B cell (primary cell): ENCODE measurements at regions not wholly inside any gene's neighbourhood (a gene's known extent, or its start where the extent isn't known, plus 50 kb on each side); places are given as distances from the start of the nearest gene placed in this dataset.

ENCODE experiments used
- ATAC-seq: fragments of 200-7000 bp; cut with Tn5 transposase; one replicate; pipeline ENCODE4 v1.10.0; 2021; ENCODE audit warnings: low read depth, mild to moderate bottlenecking, moderate number of reproducible peaks, moderate library complexity
- CTCF ChIA-PET: fragments of 350-600 bp; sonication (Branson Sonifier 250); formaldehyde crosslinking; loops from one replicate; lab custom pipeline; 2021; ENCODE audit warnings: antibody characterized with exemption, inconsistent platforms; lab: Charles Lee
- POLR2A ChIA-PET: fragments of 350-600 bp; sonication (Branson Sonifier 250); formaldehyde crosslinking; loops from one replicate; lab custom pipeline; 2021; ENCODE audit warnings: antibody characterized with exemption; lab: Charles Lee
- DNase-seq: peaks from one replicate; pipeline ENCODE4 v3.0.0; 2013
- H2AFZ ChIP-seq: 2 replicates; pipeline ENCODE4 v1.6.1; 2012; ENCODE audit warnings: mild to moderate bottlenecking, low read depth, low read length; ENCODE audit not compliant: insufficient read depth, poor library complexity, severe bottlenecking
- H3K27ac ChIP-seq, 2 donors: 1 replicate in 1 of 2; 2 replicates in 1 of 2; pipeline ENCODE4 v1.5.1; 2012 to 2013; ENCODE audit warnings: low read length in 2 of 2, mild to moderate bottlenecking in 2 of 2, moderate library complexity in 1 of 2
- H3K27me3 ChIP-seq, 4 experiments: fragments of 200-600 bp in 1 of 4; sonication (generic) in 1 of 4; replicated peaks in 1 of 4; 1 replicate in 2 of 4; 2 replicates in 2 of 4; pipeline versions ENCODE4 v1.6.1 to v1.7.0; 2013 to 2016; ENCODE audit warnings: low read length in 3 of 4, mild to moderate bottlenecking in 2 of 4, mixed read lengths in 1 of 4, moderate library complexity in 1 of 4; ENCODE audit not compliant: insufficient read depth in 4 of 4, control insufficient read depth in 3 of 4; ENCODE audit errors: control extremely low read depth in 1 of 4
- H3K36me3 ChIP-seq, 2 experiments: replicated peaks in 1 of 2; 1 replicate in 1 of 2; 2 replicates in 1 of 2; pipeline versions ENCODE4 v1.6.1 to v1.7.1; 2013; ENCODE audit warnings: low read length in 1 of 2; ENCODE audit not compliant: insufficient read depth in 2 of 2, control insufficient read depth in 1 of 2; ENCODE audit errors: control extremely low read depth in 1 of 2, extremely low read depth in 1 of 2
- H3K4me1 ChIP-seq, 2 donors: fragments of 200-600 bp in 1 of 2; sonication (generic) in 1 of 2; 1 replicate in 1 of 2; 2 replicates in 1 of 2; pipeline versions ENCODE4 v1.5.1 to v1.6.1; 2013 to 2017; ENCODE audit warnings: low read length in 2 of 2; ENCODE audit not compliant: control insufficient read depth in 2 of 2, insufficient read depth in 2 of 2
- H3K4me2 ChIP-seq: replicated peaks from 2 replicates; pipeline ENCODE3; 2012; ENCODE audit warnings: mild to moderate bottlenecking, low read depth, low read length; ENCODE audit not compliant: poor library complexity, severe bottlenecking
- H3K4me3 ChIP-seq, 5 experiments: fragments of 200-600 bp in 1 of 5; sonication (generic) in 1 of 5; 1 replicate in 3 of 5; 2 replicates in 2 of 5; pipeline versions ENCODE4 v1.5.1 to v1.7.0; 2011 to 2016; ENCODE audit warnings: low read length in 4 of 5, mild to moderate bottlenecking in 4 of 5, low read depth in 2 of 5, control low read depth in 1 of 5, moderate library complexity in 1 of 5; ENCODE audit not compliant: insufficient read depth in 1 of 5; ENCODE audit errors: control extremely low read depth in 1 of 5, extremely low read depth in 1 of 5
- H3K79me2 ChIP-seq: fragments of 200-600 bp; sonication (generic); one replicate; pipeline ENCODE4 v1.6.0; 2016; ENCODE audit warnings: low read length; ENCODE audit not compliant: control insufficient read depth, insufficient read depth
- H3K9ac ChIP-seq: fragments of 200-600 bp; sonication (generic); 2 replicates; pipeline ENCODE4 v1.6.1; 2017; ENCODE audit warnings: mild to moderate bottlenecking, low read length, moderate library complexity
- H3K9me3 ChIP-seq, 3 donors: one replicate each; pipeline versions ENCODE4 v1.6.1 to v1.7.1; 2013; ENCODE audit warnings: low read length in 2 of 3; ENCODE audit not compliant: control insufficient read depth in 2 of 3, insufficient read depth in 1 of 3; ENCODE audit errors: control extremely low read depth in 1 of 3
- H4K20me1 ChIP-seq: 2 replicates; pipeline ENCODE4 v1.6.0; 2012; ENCODE audit warnings: mild to moderate bottlenecking, low read length; ENCODE audit not compliant: insufficient read depth, control insufficient read depth, poor library complexity, severe bottlenecking
- H3K27ac Mint-ChIP-seq: one replicate; pipeline ENCODE4 v1.8.0; 2021; ENCODE audit warnings: mixed read lengths
- H3K27me3 Mint-ChIP-seq: one replicate; pipeline ENCODE4 v1.8.0; 2021; ENCODE audit warnings: mixed read lengths
- H3K4me1 Mint-ChIP-seq: one replicate; pipeline ENCODE4 v1.8.0; 2021; ENCODE audit warnings: mixed read lengths
- H3K4me3 Mint-ChIP-seq: one replicate; pipeline ENCODE4 v1.8.0; 2021; ENCODE audit warnings: mixed read lengths
- H3K9me3 Mint-ChIP-seq: one replicate; pipeline ENCODE4 v1.8.0; 2022; ENCODE audit warnings: mixed read lengths; ENCODE audit not compliant: insufficient read depth
- CTCF ChIP-seq: fragments of 200-600 bp; IDR thresholded peaks from one replicate; pipeline ENCODE4 v1.8.0; 2022; ENCODE audit warnings: antibody characterized with exemption, mild to moderate bottlenecking
- EZH2 ChIP-seq: IDR thresholded peaks from 2 replicates; pipeline ENCODE4 v1.6.1; 2012; ENCODE audit warnings: borderline replicate concordance, low read depth, mild to moderate bottlenecking, moderate library complexity, low read length; ENCODE audit not compliant: insufficient read depth, poor library complexity, severe bottlenecking
- WGBS: methylation state at CpG from one replicate; pipeline ENCODE4 v1.1.5; 2013; ENCODE audit warnings: missing lambda C conversion rate; ENCODE audit not compliant: insufficient coverage; 5-methylcytosine and 5-hydroxymethylcytosine counted together
- intact Hi-C: fragments of 100-400 bp; cut with micrococcal nuclease; formaldehyde crosslinking; loops from one replicate; pipeline ENCODE4 v1.10.0; 2022

DNA sequence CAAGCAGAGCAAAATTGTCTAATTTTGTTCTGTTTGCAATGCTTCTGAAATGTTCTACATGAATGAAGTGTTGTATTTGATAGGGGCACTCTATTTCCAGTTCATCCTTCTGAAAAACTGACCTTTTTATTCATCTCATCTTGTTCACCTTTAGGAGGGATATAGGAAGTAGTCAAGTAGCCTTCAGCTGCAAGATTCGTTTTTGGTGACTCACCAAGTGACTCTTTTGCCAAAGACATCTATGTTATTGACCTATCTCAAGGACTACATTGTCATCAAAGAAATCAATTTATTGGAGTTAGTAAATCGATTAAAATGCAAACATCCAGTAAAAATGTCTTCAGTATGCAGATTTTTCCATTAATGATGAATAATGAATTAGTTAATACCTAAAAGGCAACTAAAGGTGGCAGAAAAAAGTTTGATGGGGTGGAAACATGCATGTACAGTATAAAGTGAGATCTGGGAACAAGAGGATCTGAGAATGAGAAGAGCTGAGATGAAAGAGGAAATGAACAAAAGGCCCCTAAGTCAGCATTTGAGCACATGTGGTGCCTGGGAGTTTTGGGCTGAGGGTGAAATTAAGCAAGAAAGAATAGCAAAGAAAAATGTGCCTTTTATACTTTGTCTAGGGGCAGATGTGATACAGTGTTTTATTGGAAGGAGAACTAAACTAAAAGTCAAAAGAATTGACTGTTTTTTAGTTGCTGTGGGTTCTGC, 255.1 kb upstream of the LINC00305 start:
- ChIA-PET CTCF (no interaction called here), POLR2A (no interaction called here)
- no peak overlapping the region for H3K27ac ChIP-seq
- H3K4me2 ChIP-seq = no peak overlapping the region
- no peaks in the 10 kb centered on the region for H3K79me2 ChIP-seq
- no peak overlapping the region for H2AFZ ChIP-seq
- Mint-ChIP-seq H3K9me3 (no peaks in the 10 kb centered on the region), H3K4me1 (peaks cover 11% of the 10 kb centered on the region), H3K27me3 (no peaks in the 10 kb centered on the region), H3K27ac (no peak overlapping the region), H3K4me3 (no peak overlapping the region)
- DNase-seq (peak; percentile 23), ATAC-seq (no peak)
- H3K4me1 ChIP-seq = peaks cover 0 to 10% of the 10 kb centered on the region in 2 donors
- H4K20me1 ChIP-seq = no peaks in the 10 kb centered on the region
- no peak overlapping the region for H3K4me3 ChIP-seq
- H3K9ac ChIP-seq = no peak overlapping the region
- 80% methylated on average over 1 of the region's 2 CpGs for WGBS
- intact Hi-C loops = no loop called here
- H3K9me3 ChIP-seq = peaks cover 0 to 1% (median 0%) of the 10 kb centered on the region in 3 donors
- no peaks in the 10 kb centered on the region for H3K36me3 ChIP-seq
- no peaks in the 10 kb centered on the region for H3K27me3 ChIP-seq
- no peak for TF ChIP-seq CTCF
- TF ChIP-seq EZH2 = no peak

DNA sequence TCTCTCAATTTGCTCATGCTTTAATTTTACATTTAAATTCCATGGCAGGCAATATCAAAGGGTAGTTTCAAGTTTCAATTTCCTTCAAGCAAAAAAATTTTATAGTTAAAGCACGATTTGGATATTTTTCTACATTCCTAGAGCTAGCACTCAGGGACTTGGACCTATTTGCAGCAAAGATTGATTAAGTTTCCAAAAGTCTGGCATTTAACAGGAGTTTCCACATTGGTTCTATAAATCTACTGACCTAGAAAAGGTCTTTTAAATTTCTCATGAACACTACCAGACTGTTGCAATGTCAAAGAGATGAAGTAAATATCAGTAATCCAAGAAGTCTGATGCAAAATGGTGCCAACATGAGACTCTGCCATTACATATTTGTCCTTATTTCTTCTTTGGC, 253.7 kb upstream of the LINC00305 start:
- DNase-seq (no peak), ATAC-seq (no peak)
- H3K4me2 ChIP-seq = no peak overlapping the region
- no peaks in the 10 kb centered on the region for H4K20me1 ChIP-seq
- H3K27me3 ChIP-seq = no peaks in the 10 kb centered on the region
- no CpG with 5 or more reads among the region's 1 CpG for WGBS
- H3K4me1 ChIP-seq = peaks cover 0 to 10% of the 10 kb centered on the region in 2 donors
- CTCF ChIA-PET = no interaction called here
- no peaks in the 10 kb centered on the region for H3K79me2 ChIP-seq
- intact Hi-C loops = no loop called here
- no peaks in the 10 kb centered on the region for H3K36me3 ChIP-seq
- H3K9me3 Mint-ChIP-seq = no peaks in the 10 kb centered on the region
- H3K27ac Mint-ChIP-seq = no peak overlapping the region
- POLR2A ChIA-PET = no interaction called here
- H3K4me1 Mint-ChIP-seq = peaks cover 11% of the 10 kb centered on the region
- no peak overlapping the region for H3K4me3 ChIP-seq
- H3K27ac ChIP-seq = no peak overlapping the region
- no peaks in the 10 kb centered on the region for H3K27me3 Mint-ChIP-seq
- no peak overlapping the region for H3K4me3 Mint-ChIP-seq
- no peak overlapping the region for H3K9ac ChIP-seq
- H2AFZ ChIP-seq = no peak overlapping the region
- TF ChIP-seq CTCF (no peak), EZH2 (no peak)
- peaks cover 0 to 1% (median 0%) of the 10 kb centered on the region in 3 donors for H3K9me3 ChIP-seq
